GM12874 (cell line): ENCODE measurements at regions not wholly inside any gene's neighbourhood (a gene's known extent, or its start where the extent isn't known, plus 50 kb on each side); places are given as distances from the start of the nearest gene placed in this dataset.

Source experiments
- TF ChIP-seq, protein P1 (sequence below): IDR thresholded peaks from 2 replicates; pipeline ENCODE4 v1.5.1; 2011; ENCODE audit warnings: low read depth, mild to moderate bottlenecking, control low read depth, low read length, moderate library complexity; ENCODE audit not compliant: insufficient read depth

DNA sequence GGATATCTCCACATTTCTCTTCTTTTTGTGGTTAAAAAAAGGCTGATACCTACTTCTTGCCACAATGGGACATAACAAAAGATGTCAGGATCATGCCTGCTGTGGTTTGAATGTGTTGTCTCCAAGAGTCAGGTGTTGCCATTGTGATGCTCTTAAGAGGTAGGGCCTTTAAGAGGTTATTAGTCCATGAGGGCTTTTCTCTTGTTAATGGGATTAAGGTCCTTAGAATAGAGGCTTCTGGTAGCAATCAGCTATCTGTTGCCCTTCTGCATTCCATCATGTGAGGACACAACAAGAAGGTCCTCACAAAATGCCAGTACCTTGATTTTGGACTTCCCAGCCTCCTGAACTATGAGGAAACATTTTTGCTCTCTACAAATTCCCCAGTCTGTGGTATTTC is 191.4 kb downstream of the GBA3 start:
- TF ChIP-seq, protein P1, sequence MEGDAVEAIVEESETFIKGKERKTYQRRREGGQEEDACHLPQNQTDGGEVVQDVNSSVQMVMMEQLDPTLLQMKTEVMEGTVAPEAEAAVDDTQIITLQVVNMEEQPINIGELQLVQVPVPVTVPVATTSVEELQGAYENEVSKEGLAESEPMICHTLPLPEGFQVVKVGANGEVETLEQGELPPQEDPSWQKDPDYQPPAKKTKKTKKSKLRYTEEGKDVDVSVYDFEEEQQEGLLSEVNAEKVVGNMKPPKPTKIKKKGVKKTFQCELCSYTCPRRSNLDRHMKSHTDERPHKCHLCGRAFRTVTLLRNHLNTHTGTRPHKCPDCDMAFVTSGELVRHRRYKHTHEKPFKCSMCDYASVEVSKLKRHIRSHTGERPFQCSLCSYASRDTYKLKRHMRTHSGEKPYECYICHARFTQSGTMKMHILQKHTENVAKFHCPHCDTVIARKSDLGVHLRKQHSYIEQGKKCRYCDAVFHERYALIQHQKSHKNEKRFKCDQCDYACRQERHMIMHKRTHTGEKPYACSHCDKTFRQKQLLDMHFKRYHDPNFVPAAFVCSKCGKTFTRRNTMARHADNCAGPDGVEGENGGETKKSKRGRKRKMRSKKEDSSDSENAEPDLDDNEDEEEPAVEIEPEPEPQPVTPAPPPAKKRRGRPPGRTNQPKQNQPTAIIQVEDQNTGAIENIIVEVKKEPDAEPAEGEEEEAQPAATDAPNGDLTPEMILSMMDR: no peak

DNA sequence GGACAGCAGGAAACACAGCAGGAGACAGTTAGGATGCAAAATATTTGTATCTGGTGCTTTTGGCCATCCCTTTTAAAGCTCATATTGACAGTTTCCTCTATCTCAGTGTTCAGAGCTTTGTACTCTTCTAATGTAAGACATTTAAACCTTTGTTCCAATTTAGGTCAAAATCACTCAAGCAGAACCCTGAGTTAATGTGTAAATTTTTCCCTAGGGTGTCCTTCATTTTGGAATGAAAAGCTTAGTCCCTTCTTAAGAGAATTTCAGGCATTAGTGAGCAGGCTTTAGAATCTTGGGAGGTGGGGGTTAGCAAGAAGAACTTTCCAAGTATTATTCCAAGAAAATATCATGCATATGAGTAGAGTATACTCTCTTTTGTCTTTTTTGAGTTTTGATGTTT is 188.7 kb downstream of the GBA3 start:
- TF ChIP-seq, protein P1: no peak

DNA sequence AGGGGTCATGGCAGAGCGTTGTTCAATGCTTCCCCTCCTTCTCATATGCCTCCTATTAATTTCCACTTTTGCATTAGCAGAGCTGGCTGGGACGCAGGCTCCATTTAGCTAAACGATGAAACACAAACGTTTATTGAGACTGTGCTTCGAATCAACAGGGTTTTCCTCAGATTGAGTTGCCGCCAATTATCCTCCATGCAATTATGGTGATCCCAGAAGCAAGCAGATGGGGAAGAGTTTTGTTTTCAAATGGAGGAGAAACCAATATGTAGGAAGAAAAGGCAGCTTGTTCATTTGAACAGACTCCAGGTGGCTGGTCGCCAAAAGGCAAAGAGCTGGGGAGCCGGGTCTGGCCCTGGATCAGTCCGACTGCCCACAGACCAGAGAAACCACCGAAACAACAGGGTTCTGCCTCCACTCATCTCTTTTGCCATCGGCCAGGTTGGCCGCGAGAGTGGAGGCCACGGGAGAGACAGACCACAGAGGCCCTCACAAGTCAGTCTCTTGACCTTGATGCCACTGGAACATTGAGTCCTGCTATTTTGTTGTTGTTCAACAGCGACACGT is 184.8 kb downstream of the GBA3 start:
- TF ChIP-seq, protein P1: no peak

DNA sequence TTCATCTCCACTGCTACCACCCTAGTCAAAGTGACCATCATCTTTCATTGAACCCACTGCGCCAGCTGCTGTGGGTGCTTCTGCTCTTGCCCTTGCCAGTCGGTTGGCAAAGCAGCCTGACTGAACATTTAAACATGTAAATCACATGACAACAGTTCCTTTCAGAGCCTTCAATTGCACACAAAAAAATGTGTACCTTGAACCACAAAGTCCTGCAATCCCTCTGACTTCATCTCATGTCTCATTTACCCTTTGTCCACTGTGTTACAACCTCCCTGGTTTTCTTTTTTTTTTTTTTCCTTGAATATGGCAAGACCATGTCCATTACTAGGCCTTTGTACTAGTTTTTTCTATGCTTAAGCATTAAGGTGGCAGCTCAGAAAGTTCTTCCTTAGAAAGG is 183.5 kb downstream of the GBA3 start:
- TF ChIP-seq, protein P1: no peak

DNA sequence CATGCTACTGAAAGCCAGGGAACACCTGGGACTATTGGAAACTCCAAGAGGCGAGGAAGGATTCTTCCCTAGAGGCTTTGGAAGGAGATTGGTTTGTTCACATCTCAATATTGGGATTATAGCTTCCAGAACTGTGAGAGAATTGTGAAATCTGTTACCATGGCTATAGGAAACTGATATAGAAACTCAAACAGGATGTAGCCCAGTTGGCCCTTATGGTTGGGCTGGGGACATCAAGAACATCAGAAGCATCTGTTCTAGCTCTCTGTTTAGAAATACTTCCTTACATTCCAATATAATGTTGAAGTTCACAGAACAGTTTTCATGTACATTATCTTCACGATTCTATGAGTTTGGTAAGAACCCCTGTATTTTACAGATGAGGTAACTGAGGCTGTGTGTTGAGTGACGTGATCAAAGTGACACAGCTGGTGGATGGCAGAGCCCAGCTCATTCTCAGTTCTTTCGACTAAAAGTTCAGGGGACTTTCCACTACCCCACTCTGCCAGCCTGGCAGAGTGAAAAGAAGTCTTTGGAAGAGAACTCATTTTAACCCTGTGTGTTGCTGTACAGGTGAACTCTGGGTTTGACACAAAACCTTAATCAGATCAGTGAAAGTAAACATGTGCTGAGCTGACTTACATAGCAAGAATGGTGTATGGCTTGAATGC is 183.0 kb downstream of the GBA3 start:
- TF ChIP-seq, protein P1: no peak

DNA sequence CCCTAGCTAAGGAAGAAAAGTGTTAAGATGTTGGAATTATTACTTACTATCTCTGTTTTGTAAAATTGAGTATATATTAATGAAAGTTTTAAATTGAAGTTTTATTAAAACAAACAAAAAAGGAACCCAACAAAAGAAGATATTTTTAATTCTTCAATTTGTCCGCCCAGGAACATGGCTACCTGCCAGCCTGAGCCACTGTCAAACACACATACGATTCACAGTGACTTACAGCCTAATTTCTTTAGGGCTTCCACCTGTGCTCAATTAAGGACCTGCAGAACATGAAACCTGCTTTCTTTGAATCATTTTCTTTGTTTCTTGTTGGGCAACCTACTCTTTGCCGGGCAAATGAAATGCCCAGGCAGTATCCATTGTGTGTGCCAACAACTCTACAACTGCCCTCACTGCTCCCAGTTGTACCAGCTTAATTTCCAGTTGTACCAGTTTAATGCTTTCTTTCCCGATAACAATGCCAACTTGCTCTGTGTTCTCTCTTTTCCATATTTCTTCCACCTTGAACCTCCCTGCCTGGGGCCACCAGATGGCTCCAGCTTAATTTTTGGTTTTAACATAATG is 181.7 kb downstream of the GBA3 start:
- TF ChIP-seq, protein P1: no peak

DNA sequence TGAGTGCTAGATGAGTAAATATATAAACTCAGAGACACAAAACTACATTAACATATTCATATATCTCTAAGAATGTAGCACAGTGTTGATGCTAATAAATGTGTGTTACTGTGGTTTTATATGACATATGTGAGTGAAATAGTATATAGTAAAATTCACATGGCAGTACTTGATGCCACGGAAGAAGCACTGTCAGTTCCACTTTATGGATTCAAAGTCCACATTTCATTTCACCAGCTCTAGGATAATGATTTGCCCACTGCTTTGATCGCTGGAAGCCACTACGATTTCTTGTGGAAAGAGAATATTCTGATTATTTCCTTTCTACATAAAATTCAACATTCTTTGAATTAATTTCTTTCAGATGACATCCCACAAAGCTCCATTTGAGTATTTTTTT is 181.2 kb downstream of the GBA3 start:
- TF ChIP-seq, protein P1: no peak
